Keratinocyte (primary cell): ENCODE measurements at regions not wholly inside any gene's neighbourhood (a gene's known extent, or its start where the extent isn't known, plus 50 kb on each side); places are given as distances from the start of the nearest gene placed in this dataset.

Experiments used
- EZH2 ChIP-seq: IDR thresholded peaks from one replicate; pipeline ENCODE4 v1.6.1; 2012; ENCODE audit warnings: inconsistent platforms, mild to moderate bottlenecking, low read length, moderate library complexity
- TF ChIP-seq, protein P1 (sequence below), 3 experiments: IDR thresholded peaks in 1 of 3; conservative IDR thresholded peaks in 1 of 3; optimal IDR thresholded peaks in 1 of 3; 2 replicates in 2 of 3; 3 replicates in 1 of 3; pipeline versions ENCODE3 to v1.5.1; 2011; ENCODE audit warnings: low read length in 3 of 3, mild to moderate bottlenecking in 3 of 3, moderate library complexity in 2 of 3, control low read depth in 1 of 3, inconsistent platforms in 1 of 3; ENCODE audit not compliant: insufficient read depth in 2 of 3; ENCODE audit errors: extremely low read depth in 1 of 3

DNA sequence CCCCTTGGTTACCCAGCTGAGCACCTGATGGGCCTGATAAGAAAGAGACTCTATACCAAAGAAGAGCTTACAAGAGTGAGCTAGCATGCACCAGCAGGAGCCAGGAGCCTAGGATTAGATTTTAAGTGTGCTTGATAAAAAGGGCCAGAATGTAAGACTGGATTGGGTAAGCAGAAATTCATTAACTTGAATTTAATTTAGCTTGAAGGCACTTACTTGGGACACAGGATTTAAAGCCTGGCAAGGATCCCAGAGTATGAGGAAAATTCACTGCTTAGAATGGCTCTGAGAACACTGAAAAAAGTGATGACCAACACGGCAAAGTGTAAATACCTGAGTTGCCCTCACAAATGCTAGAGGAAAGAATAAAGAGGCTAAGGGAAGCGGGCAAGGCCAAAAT, 91.3 kb upstream of the RBBP8 start:
- TF ChIP-seq, protein P1, sequence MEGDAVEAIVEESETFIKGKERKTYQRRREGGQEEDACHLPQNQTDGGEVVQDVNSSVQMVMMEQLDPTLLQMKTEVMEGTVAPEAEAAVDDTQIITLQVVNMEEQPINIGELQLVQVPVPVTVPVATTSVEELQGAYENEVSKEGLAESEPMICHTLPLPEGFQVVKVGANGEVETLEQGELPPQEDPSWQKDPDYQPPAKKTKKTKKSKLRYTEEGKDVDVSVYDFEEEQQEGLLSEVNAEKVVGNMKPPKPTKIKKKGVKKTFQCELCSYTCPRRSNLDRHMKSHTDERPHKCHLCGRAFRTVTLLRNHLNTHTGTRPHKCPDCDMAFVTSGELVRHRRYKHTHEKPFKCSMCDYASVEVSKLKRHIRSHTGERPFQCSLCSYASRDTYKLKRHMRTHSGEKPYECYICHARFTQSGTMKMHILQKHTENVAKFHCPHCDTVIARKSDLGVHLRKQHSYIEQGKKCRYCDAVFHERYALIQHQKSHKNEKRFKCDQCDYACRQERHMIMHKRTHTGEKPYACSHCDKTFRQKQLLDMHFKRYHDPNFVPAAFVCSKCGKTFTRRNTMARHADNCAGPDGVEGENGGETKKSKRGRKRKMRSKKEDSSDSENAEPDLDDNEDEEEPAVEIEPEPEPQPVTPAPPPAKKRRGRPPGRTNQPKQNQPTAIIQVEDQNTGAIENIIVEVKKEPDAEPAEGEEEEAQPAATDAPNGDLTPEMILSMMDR (optimal IDR thresholded peaks at IDR 0.05 in 1 of 3, IDR thresholded peaks at IDR 0.05 in 1 of 3, conservative IDR thresholded peaks at IDR 0.05 in 1 of 3; ENCODE audit: extremely low read depth in 1 of 3, insufficient read depth in 2 of 3, low read length in 3 of 3): no peak
- TF ChIP-seq EZH2: no peak
